Stomach (tissue), 4 donors: ENCODE measurements at regions not wholly inside any gene's neighbourhood (a gene's known extent, or its start where the extent isn't known, plus 50 kb on each side); places are given as distances from the start of the nearest gene placed in this dataset.

Experiments
- CTCF ChIP-seq, 7 experiments: fragments of 450-650 bp in 4 of 7; fragments of 200-600 bp in 3 of 7; sonication (generic) in 3 of 7; IDR thresholded peaks; one replicate each; pipeline ENCODE4 v1.5.1; 2016 to 2019; ENCODE audit warnings: antibody characterized with exemption in 7 of 7, control low read depth in 2 of 7, mild to moderate bottlenecking in 1 of 7
- EP300 ChIP-seq: sonication (generic); formaldehyde crosslinking; IDR thresholded peaks from one replicate; pipeline ENCODE4 v1.6.1; 2017; ENCODE audit warnings: antibody characterized with exemption
- POLR2A ChIP-seq, 4 donors: fragments of 450-650 bp; IDR thresholded peaks; one replicate each; pipeline ENCODE4 v1.6.1; 2016; ENCODE audit warnings: antibody characterized with exemption in 4 of 4, control low read depth in 2 of 4, mild to moderate bottlenecking in 1 of 4, moderate library complexity in 1 of 4
- POLR2AphosphoS5 ChIP-seq, 3 donors: sonication (generic); formaldehyde crosslinking; IDR thresholded peaks; one replicate each; pipeline ENCODE4 v1.6.1; 2016; ENCODE audit warnings: antibody characterized with exemption in 3 of 3

GRCh38 chr6:22444330-22444729 is 125.0 kb upstream of the HDGFL1 start:
- TF ChIP-seq CTCF (IDR thresholded peaks at IDR 0.05) (no peak), POLR2A (IDR thresholded peaks at IDR 0.05) (no peak), POLR2AphosphoS5 (IDR thresholded peaks at IDR 0.05) (no peak), EP300 (no peak)
